H1 (cell line): ENCODE measurements at regions not wholly inside any gene's neighbourhood (a gene's known extent, or its start where the extent isn't known, plus 50 kb on each side); places are given as distances from the start of the nearest gene placed in this dataset.

Experiments
- GTF2F1 ChIP-seq: IDR thresholded peaks from 2 replicates; pipeline ENCODE4 v1.6.1; 2012; ENCODE audit warnings: low read depth, low read length, improper control_type of control experiment, borderline replicate concordance
- JUND ChIP-seq: IDR thresholded peaks from 2 replicates; pipeline ENCODE4 v1.6.1; 2011; ENCODE audit warnings: mild to moderate bottlenecking, improper control_type of control experiment, low read length
- TF ChIP-seq, protein P1 (sequence below), 3 experiments: IDR thresholded peaks; 1 replicate in 2 of 3; 2 replicates in 1 of 3; pipeline versions ENCODE4 v1.5.1 to v1.6.1; 2011; ENCODE audit warnings: low read length in 3 of 3, mild to moderate bottlenecking in 3 of 3, inconsistent platforms in 2 of 3, low read depth in 1 of 3, moderate library complexity in 1 of 3; ENCODE audit not compliant: insufficient read depth in 1 of 3; ENCODE audit errors: control extremely low read depth in 1 of 3

DNA sequence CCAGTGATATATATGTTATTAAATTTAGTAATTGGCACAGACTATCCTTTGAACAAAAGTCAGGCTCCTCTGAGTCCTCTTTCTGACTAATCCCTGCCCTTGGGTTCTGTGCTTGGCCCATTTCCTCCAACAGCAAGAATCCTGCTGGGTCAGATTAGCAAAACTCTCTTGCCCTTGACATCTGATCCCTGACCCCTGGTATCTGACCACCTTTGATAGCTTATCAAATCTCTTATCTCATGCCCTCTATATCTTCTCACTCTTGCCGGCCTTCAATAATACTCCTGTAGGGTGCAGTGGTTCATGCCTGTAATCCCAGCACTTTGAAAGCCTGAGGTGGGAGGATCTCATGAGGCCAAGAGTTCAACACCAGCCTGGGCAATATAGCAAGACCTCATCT is 245.5 kb upstream of the FAM47A start (continued):
- TF ChIP-seq, protein P1, sequence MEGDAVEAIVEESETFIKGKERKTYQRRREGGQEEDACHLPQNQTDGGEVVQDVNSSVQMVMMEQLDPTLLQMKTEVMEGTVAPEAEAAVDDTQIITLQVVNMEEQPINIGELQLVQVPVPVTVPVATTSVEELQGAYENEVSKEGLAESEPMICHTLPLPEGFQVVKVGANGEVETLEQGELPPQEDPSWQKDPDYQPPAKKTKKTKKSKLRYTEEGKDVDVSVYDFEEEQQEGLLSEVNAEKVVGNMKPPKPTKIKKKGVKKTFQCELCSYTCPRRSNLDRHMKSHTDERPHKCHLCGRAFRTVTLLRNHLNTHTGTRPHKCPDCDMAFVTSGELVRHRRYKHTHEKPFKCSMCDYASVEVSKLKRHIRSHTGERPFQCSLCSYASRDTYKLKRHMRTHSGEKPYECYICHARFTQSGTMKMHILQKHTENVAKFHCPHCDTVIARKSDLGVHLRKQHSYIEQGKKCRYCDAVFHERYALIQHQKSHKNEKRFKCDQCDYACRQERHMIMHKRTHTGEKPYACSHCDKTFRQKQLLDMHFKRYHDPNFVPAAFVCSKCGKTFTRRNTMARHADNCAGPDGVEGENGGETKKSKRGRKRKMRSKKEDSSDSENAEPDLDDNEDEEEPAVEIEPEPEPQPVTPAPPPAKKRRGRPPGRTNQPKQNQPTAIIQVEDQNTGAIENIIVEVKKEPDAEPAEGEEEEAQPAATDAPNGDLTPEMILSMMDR (IDR thresholded peaks at IDR 0.05; ENCODE audit: control extremely low read depth in 1 of 3, insufficient read depth in 1 of 3, low read depth in 1 of 3, low read length in 3 of 3) = no peak
- TF ChIP-seq JUND = no peak
- TF ChIP-seq GTF2F1 = no peak
